A549 (cell line): ENCODE measurements at regions not wholly inside any gene's neighbourhood (a gene's known extent, or its start where the extent isn't known, plus 50 kb on each side); places are given as distances from the start of the nearest gene placed in this dataset.

Source experiments
- ATAC-seq, 2 experiments: fragments of 200-7000 bp in 1 of 2; fragments of >200 bp in 1 of 2; cut with Nextera tagmentation in 1 of 2; cut with Tn5 transposase in 1 of 2; 3 replicates each; pipeline versions ENCODE4 v1.8.0 to v1.9.1; 2018 to 2020; ENCODE audit warnings: mild to moderate bottlenecking in 1 of 2, moderate library complexity in 1 of 2
- CTCF ChIA-PET: fragments of 300-600 bp; sonication (Branson Sonifier 250); formaldehyde crosslinking; extraction: SDS; loops from one replicate; lab custom pipeline; 2021; ENCODE audit warnings: antibody characterized with exemption, inconsistent platforms; lab: Yijun Ruan, JAX
- POLR2A ChIA-PET: fragments of 350-600 bp; formaldehyde crosslinking; extraction: SDS; loops from one replicate; lab custom pipeline; 2021; ENCODE audit warnings: antibody characterized with exemption, inconsistent platforms; lab: Yijun Ruan, JAX
- DNase-seq, 2 experiments: peaks; one replicate each; pipeline versions ENCODE4 v3.0.0 to v3.0.0-alpha.2; 2011 to 2016; ENCODE audit warnings: low read depth in 1 of 2, low spot score in 1 of 2
- FAIRE-seq: peaks from 2 replicates; lab custom pipeline; 2011; peaks lifted over from hg19 to GRCh38; lab: Jason Lieb, UNC
- H3K27ac ChIP-seq, 2 experiments: fragments of >200 bp; sonication (Bioruptor Twin); formaldehyde crosslinking; 3 replicates each; pipeline ENCODE4 v1.5.1; 2016 to 2017
- H3K4me1 ChIP-seq: fragments of >200 bp; sonication (Bioruptor Twin); formaldehyde crosslinking; 3 replicates; pipeline ENCODE4 v1.6.1; 2016
- H3K4me2 ChIP-seq: fragments of >200 bp; sonication (Bioruptor Twin); formaldehyde crosslinking; 3 replicates; pipeline ENCODE4 v1.6.1; 2016
- H3K4me3 ChIP-seq: fragments of >200 bp; sonication (Bioruptor Twin); formaldehyde crosslinking; 3 replicates; pipeline ENCODE4 v1.5.1; 2016
- H3K9me3 ChIP-seq: fragments of >200 bp; sonication (Bioruptor Twin); formaldehyde crosslinking; 3 replicates; pipeline ENCODE4 v1.6.1; 2016
- CBX8 ChIP-seq: fragments of 200-600 bp; sonication (generic); IDR thresholded peaks from 2 replicates; pipeline ENCODE4 v1.6.1; 2016
- CEBPB ChIP-seq, 2 experiments: fragments of >200 bp in 1 of 2; sonication (Bioruptor Twin) in 1 of 2; formaldehyde crosslinking in 1 of 2; IDR thresholded peaks; 2 replicates each; pipeline ENCODE4 v1.6.1; 2012 to 2016
- CHD2 ChIP-seq: fragments of 150-350 bp; IDR thresholded peaks from 2 replicates; pipeline ENCODE4 v1.6.1; 2014; ENCODE audit warnings: low read length; ENCODE audit not compliant: partially characterized antibody
- CHD4 ChIP-seq: fragments of 200-600 bp; sonication (generic); IDR thresholded peaks from 2 replicates; pipeline ENCODE4 v1.6.1; 2016; ENCODE audit warnings: antibody characterized with exemption, mild to moderate bottlenecking, borderline replicate concordance
- E2F6 ChIP-seq: IDR thresholded peaks from 2 replicates; pipeline ENCODE4 v1.6.1; 2012; ENCODE audit warnings: low read depth, borderline replicate concordance
- ESRRA ChIP-seq: fragments of 150-350 bp; IDR thresholded peaks from 2 replicates; pipeline ENCODE4 v1.6.1; 2014; ENCODE audit warnings: mild to moderate bottlenecking, low read length, borderline replicate concordance
- FOXS1 ChIP-seq: fragments of 250-450 bp; sonication (Bioruptor Pico); IDR thresholded peaks from 2 replicates; pipeline ENCODE4 v1.5.0; 2020; ENCODE audit warnings: mild to moderate bottlenecking, moderate library complexity
- GATA3 ChIP-seq: IDR thresholded peaks from 2 replicates; pipeline ENCODE4 v1.6.1; 2012; ENCODE audit warnings: borderline replicate concordance
- HDAC2 ChIP-seq: fragments of 200-600 bp; sonication (generic); IDR thresholded peaks from 2 replicates; pipeline ENCODE4 v1.6.1; 2016
- HOXB13 ChIP-seq: fragments of 250-450 bp; sonication (Bioruptor Pico); IDR thresholded peaks from 2 replicates; pipeline ENCODE4 v1.5.0; 2020; ENCODE audit warnings: low read depth, mild to moderate bottlenecking, moderate library complexity
- HOXB5 ChIP-seq: fragments of 250-450 bp; sonication (Bioruptor Pico); IDR thresholded peaks from 2 replicates; pipeline ENCODE4 v1.5.0; 2020; ENCODE audit warnings: mild to moderate bottlenecking, moderate library complexity
- JUN ChIP-seq, 2 experiments: fragments of >200 bp; sonication (Bioruptor Twin); formaldehyde crosslinking; IDR thresholded peaks; 2 replicates in 1 of 2; 3 replicates in 1 of 2; pipeline ENCODE4 v1.6.1; 2016 to 2017
- KDM1A ChIP-seq: fragments of 200-600 bp; sonication (generic); IDR thresholded peaks from 2 replicates; pipeline ENCODE4 v1.6.1; 2016; ENCODE audit warnings: low read depth, mild to moderate bottlenecking
- MAFK ChIP-seq: fragments of 450-650 bp; IDR thresholded peaks from 2 replicates; pipeline ENCODE4 v1.6.1; 2014; ENCODE audit not compliant: partially characterized antibody
- MAZ ChIP-seq: fragments of 150-350 bp; IDR thresholded peaks from 2 replicates; pipeline ENCODE4 v1.6.1; 2014; ENCODE audit warnings: antibody characterized with exemption, low read depth, low read length, borderline replicate concordance
- NPAS2 ChIP-seq: fragments of 250-450 bp; sonication (Bioruptor Pico); IDR thresholded peaks from 2 replicates; pipeline ENCODE4 v1.8.0; 2022; ENCODE audit warnings: mild to moderate bottlenecking, moderate library complexity, borderline replicate concordance
- RCOR1 ChIP-seq: fragments of 150-350 bp; IDR thresholded peaks from 2 replicates; pipeline ENCODE4 v1.6.1; 2014; ENCODE audit warnings: antibody characterized with exemption, low read length, low read depth
- RFX5 ChIP-seq: fragments of 450-650 bp; IDR thresholded peaks from 2 replicates; pipeline ENCODE4 v1.7.1; 2014; ENCODE audit warnings: antibody characterized with exemption, mild to moderate bottlenecking, moderate library complexity
- RNF2 ChIP-seq: fragments of 200-600 bp; sonication (generic); IDR thresholded peaks from 2 replicates; pipeline ENCODE4 v1.6.1; 2016; ENCODE audit warnings: low read depth, mild to moderate bottlenecking, antibody characterized with exemption, moderate library complexity, borderline replicate concordance
- SMC3 ChIP-seq: fragments of >200 bp; sonication (Bioruptor Twin); formaldehyde crosslinking; IDR thresholded peaks from 3 replicates; pipeline ENCODE4 v1.6.1; 2018; ENCODE audit warnings: inconsistent platforms
- SREBF2 ChIP-seq: fragments of 450-650 bp; IDR thresholded peaks from 2 replicates; pipeline ENCODE4 v1.6.1; 2014; ENCODE audit warnings: mild to moderate bottlenecking, moderate library complexity
- TFCP2L1 ChIP-seq: fragments of 250-450 bp; sonication (Bioruptor Pico); IDR thresholded peaks from 2 replicates; pipeline ENCODE4 v1.5.0; 2021; ENCODE audit warnings: mild to moderate bottlenecking
- ZNF302 ChIP-seq: fragments of 250-450 bp; sonication (Bioruptor Pico); IDR thresholded peaks from 2 replicates; pipeline ENCODE4 v1.9.0; 2021; ENCODE audit warnings: inconsistent platforms, mild to moderate bottlenecking, moderate library complexity
- WGBS: methylation state at CpG from one replicate; pipeline ENCODE4 v1.1.6; 2017; ENCODE audit errors: missing lambda C conversion rate; 5-methylcytosine and 5-hydroxymethylcytosine counted together
- TF ChIP-seq, protein P1 (sequence below): IDR thresholded peaks from 2 replicates; pipeline ENCODE4 v1.6.1; 2012
- TF ChIP-seq, protein P2 (sequence below): fragments of 200-600 bp; sonication (generic); IDR thresholded peaks from 2 replicates; pipeline ENCODE4 v1.6.1; 2016; ENCODE audit warnings: antibody characterized with exemption, mild to moderate bottlenecking, moderate library complexity
- TF ChIP-seq, protein P3 (sequence below): fragments of >200 bp; sonication (Bioruptor Twin); formaldehyde crosslinking; IDR thresholded peaks from 3 replicates; pipeline ENCODE4 v1.6.1; 2016

DNA sequence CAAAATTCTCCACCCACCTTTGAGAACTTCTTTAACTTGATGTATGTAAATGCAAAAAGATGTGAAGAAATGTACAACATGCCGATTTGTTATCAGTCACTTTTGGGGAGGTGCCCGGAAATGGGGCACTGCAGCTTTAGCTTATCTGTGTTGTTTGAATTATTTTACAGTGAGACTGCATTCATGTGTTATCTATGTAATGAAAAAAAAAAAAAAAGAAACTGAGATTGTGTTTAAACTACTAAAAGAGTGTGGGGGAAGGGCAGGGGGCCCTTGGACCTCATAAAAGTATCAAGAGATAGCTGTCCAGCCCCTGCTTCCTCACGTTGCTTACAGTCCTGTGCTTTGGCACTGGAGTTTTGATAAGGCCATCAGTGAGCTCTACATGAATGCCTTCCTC, 259.4 kb downstream of the STK31 start:
- ATAC-seq (no peak), FAIRE-seq (no peak), DNase-seq (no peak)
- no peak overlapping the region for H3K4me3 ChIP-seq
- no peak overlapping the region for H3K27ac ChIP-seq
- WGBS, result 35% methylated on average over 3 of the region's 3 CpGs
- CTCF ChIA-PET, result interaction anchor here (0.6 kb wide), 1 partner anchor 140 kb away, joined by 3 read pairs; no protein-coding TSS in a partner anchor
- TF ChIP-seq E2F6 (no peak), CHD2 (no peak), CHD4 (no peak), HOXB13 (CRISPR knock-in tag) (no peak), ESRRA (no peak)
- no peaks in the 10 kb centered on the region for H3K9me3 ChIP-seq
- H3K4me1 ChIP-seq, result no peaks in the 10 kb centered on the region
- POLR2A ChIA-PET, result no interaction called here
- no peak overlapping the region for H3K4me2 ChIP-seq

DNA sequence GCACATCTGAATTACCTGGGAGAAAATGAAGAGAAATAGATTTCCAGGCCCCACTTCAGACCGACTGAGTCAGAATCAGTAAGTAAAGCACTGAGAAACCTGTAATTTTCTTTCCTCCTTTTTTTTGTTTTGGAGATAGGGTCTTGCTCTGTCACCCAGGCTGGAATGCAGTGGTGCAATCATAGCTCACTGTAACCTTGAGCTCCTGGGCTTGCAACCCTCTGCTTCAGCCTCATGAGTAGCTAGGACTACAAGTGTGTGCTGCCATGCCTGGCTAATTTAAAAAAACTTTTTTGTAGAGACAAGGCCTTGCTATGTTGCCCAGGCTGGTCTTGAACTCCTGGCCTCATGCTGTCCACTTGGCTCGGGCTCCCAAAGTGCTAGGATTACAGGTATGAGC, 260.2 kb downstream of the STK31 start:
- WGBS, result 6% methylated on average over 2 of the region's 2 CpGs
- POLR2A ChIA-PET, result no interaction called here
- TF ChIP-seq HDAC2, result no peak
- TF ChIP-seq JUN (IDR thresholded peaks at IDR 0.05), result no peak
- no peak for TF ChIP-seq KDM1A
- TF ChIP-seq RFX5, result no peak
- TF ChIP-seq NPAS2 (CRISPR knock-in tag), result no peak
- TF ChIP-seq FOXS1 (CRISPR knock-in tag), result no peak
- TF ChIP-seq MAZ, result no peak
- TF ChIP-seq CHD2, result no peak
- no peak for TF ChIP-seq RNF2
- TF ChIP-seq GATA3, result no peak
- no peak for TF ChIP-seq SMC3
- TF ChIP-seq CHD4, result no peak
- no peak for TF ChIP-seq CBX8
- no peak for TF ChIP-seq ESRRA
- TF ChIP-seq RCOR1, result no peak
- H3K4me2 ChIP-seq, result no peak overlapping the region
- CTCF ChIA-PET, result interaction anchor here (0.6 to 1.4 kb wide), 2 partner anchors 31 to 139 kb away, joined by 3 read pairs; no protein-coding TSS in a partner anchor
- FAIRE-seq, result no peak
- no peaks in the 10 kb centered on the region for H3K9me3 ChIP-seq
- H3K4me1 ChIP-seq, result no peaks in the 10 kb centered on the region
- no peak overlapping the region for H3K27ac ChIP-seq
- DNase-seq, result no peak
- no peak overlapping the region for H3K4me3 ChIP-seq
- ATAC-seq, result no peak

- TF ChIP-seq, protein P1, sequence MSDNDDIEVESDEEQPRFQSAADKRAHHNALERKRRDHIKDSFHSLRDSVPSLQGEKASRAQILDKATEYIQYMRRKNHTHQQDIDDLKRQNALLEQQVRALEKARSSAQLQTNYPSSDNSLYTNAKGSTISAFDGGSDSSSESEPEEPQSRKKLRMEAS, result no peak
- no peak for TF ChIP-seq MAFK
- TF ChIP-seq SREBF2, result no peak
- no peak for TF ChIP-seq SMC3
- TF ChIP-seq ZNF302 (CRISPR knock-in tag), result no peak
- TF ChIP-seq MAZ, result no peak
- no peak for TF ChIP-seq CEBPB (IDR thresholded peaks at IDR 0.05)
- TF ChIP-seq TFCP2L1 (CRISPR knock-in tag), result no peak
- TF ChIP-seq, protein P2, sequence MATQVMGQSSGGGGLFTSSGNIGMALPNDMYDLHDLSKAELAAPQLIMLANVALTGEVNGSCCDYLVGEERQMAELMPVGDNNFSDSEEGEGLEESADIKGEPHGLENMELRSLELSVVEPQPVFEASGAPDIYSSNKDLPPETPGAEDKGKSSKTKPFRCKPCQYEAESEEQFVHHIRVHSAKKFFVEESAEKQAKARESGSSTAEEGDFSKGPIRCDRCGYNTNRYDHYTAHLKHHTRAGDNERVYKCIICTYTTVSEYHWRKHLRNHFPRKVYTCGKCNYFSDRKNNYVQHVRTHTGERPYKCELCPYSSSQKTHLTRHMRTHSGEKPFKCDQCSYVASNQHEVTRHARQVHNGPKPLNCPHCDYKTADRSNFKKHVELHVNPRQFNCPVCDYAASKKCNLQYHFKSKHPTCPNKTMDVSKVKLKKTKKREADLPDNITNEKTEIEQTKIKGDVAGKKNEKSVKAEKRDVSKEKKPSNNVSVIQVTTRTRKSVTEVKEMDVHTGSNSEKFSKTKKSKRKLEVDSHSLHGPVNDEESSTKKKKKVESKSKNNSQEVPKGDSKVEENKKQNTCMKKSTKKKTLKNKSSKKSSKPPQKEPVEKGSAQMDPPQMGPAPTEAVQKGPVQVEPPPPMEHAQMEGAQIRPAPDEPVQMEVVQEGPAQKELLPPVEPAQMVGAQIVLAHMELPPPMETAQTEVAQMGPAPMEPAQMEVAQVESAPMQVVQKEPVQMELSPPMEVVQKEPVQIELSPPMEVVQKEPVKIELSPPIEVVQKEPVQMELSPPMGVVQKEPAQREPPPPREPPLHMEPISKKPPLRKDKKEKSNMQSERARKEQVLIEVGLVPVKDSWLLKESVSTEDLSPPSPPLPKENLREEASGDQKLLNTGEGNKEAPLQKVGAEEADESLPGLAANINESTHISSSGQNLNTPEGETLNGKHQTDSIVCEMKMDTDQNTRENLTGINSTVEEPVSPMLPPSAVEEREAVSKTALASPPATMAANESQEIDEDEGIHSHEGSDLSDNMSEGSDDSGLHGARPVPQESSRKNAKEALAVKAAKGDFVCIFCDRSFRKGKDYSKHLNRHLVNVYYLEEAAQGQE, result no peak
- TF ChIP-seq, protein P3, sequence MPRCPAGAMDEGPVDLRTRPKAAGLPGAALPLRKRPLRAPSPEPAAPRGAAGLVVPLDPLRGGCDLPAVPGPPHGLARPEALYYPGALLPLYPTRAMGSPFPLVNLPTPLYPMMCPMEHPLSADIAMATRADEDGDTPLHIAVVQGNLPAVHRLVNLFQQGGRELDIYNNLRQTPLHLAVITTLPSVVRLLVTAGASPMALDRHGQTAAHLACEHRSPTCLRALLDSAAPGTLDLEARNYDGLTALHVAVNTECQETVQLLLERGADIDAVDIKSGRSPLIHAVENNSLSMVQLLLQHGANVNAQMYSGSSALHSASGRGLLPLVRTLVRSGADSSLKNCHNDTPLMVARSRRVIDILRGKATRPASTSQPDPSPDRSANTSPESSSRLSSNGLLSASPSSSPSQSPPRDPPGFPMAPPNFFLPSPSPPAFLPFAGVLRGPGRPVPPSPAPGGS, result no peak
- TF ChIP-seq FOXS1 (CRISPR knock-in tag), result no peak
- TF ChIP-seq HOXB5 (CRISPR knock-in tag), result no peak
- TF ChIP-seq ESRRA, result no peak
- TF ChIP-seq GATA3, result no peak
- no peak overlapping the region for H3K4me3 ChIP-seq
- no peaks in the 10 kb centered on the region for H3K4me1 ChIP-seq
- no peak overlapping the region for H3K4me2 ChIP-seq
- 31% methylated on average over 3 of the region's 3 CpGs for WGBS
- no peak overlapping the region for H3K27ac ChIP-seq
- no peak for DNase-seq
- POLR2A ChIA-PET, result no interaction called here
- ATAC-seq, result no peak
- no peak for FAIRE-seq
- H3K9me3 ChIP-seq, result no peaks in the 10 kb centered on the region
- CTCF ChIA-PET, result interaction anchor here (1.4 kb wide), 1 partner anchor 32 kb away, joined by 3 read pairs; no protein-coding TSS in a partner anchor
Observed at GRCh38 chr7:23971031-23971430, 261.0 kb downstream of the STK31 start.
